ENCODE measurements at regions not wholly inside any gene's neighbourhood (a gene's known extent, or its start where the extent isn't known, plus 50 kb on each side); places are given as distances from the start of the nearest gene placed in this dataset.
"Not testable (repeated sequence)": the region's sequence is repeated elsewhere in the genome, so short reads cannot be mapped to it uniquely, and the experiment has no call there.

DNA sequence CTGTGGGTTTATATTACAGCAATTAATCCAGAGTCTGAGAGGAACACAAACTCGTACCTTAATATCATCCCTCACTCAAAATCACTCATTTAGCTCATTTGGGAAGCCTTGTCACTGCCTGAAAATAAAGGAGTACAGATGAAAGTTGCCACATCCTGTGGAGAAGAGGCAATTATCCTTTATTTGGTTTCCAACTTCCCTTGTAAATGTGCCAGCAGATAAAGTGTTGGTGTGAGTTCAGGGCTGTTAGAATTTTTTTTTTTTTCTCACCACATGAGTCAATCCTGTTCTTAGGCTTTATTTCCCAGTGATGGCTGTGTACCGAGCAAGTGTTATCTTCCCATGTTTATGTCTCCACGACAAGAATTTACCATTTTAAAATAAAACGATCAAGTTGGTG, 99.0 kb upstream of the SMIM30 start:
- DNase-seq (ENCODE audit: low read depth) = no peak

GRCh38 chr7:113216038-113216437, 97.7 kb upstream of the SMIM30 start:
- no peak for DNase-seq (ENCODE audit: low read depth)

GRCh38 chr7:113209449-113210203, 91.3 kb upstream of the SMIM30 start:
- DNase-seq (ENCODE audit: low read depth) = no peak

DNA sequence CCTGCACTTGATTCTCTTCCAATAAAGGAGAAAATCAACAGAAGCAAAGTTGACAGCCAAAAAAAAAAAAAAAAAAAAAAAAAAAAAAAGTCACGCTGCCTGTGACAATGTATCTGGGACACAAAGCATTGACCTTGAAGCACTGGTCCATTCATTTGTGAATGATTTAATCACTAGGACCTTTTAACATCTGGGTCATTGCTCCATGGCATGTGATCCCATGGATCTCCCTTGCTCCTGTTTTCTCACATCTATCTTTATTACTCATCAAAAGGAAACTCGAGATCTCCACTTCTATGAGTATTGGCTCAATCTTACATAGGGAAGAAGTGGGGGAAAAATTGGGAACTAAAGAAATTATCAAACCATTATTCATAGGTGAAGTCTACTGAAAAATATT, 89.6 kb upstream of the SMIM30 start:
- no peak for DNase-seq (ENCODE audit: low read depth)

GRCh38 chr7:113207441-113207840, 89.1 kb upstream of the SMIM30 start:
- DNase-seq (ENCODE audit: low read depth) = no peak

GRCh38 chr7:113204415-113204814, 86.1 kb upstream of the SMIM30 start:
- DNase-seq (ENCODE audit: low read depth) = no peak

DNA sequence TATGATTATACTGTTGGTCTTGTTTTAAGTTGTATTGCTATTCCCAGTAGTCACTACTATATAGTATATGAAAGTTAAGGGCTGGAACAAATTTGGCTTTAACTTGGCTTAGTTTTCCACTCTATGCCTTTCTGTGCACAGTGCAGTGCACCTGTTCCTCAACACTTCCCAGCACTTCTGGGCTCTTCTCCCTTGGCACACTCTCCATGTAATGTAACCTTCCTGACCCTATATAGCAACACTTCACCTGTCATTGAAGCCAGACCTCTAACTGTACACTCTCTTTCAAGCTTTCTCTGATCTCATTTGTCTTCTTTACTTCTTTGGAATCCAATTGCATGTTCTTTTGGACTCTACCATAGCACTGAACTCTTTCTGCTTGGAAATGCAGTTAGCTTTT, 83.9 kb upstream of the SMIM30 start:
- DNase-seq (ENCODE audit: low read depth) = no peak

- no peak for DNase-seq (ENCODE audit: low read depth)
These were observed 81.9 kb upstream of the SMIM30 start for GRCh38 chr7:113200281-113200680.

GRCh38 chr7:113199841-113200240, 81.5 kb upstream of the SMIM30 start:
- no peak for DNase-seq (ENCODE audit: low read depth)

GRCh38 chr7:113199136-113199535, 80.8 kb upstream of the SMIM30 start:
- no peak for DNase-seq (ENCODE audit: low read depth)

DNA sequence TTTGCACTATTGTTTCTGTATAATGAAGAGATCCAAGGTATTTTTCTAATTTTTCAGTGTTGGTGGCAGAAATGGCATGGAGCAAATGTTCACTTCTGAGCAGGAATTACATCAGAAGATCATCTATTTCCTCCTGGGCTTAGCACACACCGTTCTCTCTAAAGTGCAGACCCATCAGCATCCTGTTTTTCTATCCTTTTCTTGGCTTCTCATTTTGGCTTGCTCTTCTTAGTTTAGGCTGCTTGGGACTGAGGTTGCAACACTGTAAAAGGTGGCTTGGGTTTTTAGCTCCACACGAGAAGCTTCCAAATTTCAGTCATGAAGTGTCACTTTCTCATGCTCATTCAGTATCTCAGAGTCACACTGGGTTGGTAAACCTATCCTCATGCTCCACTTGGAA, 79.9 kb upstream of the SMIM30 start:
- no peak for DNase-seq (ENCODE audit: low read depth)

DNA sequence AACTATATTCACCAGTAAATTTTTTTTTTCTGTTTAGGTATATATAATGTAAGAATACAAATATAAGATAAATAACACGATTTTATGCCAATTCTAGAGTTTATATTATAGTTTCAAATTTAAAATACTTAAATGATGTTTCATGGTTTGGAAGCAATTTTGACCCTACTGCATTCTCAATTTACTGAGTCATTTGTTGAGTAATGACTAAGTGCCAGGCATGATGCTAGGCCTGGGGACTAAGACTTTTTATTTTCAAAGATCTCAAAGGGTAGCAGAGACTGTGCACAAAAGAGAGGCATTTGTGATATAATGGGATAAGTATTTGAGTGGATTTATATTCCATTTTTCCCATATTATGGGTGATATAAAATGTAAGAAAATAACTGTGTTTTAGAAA, 78.9 kb upstream of the SMIM30 start:
- DNase-seq (ENCODE audit: low read depth) = no peak

DNA sequence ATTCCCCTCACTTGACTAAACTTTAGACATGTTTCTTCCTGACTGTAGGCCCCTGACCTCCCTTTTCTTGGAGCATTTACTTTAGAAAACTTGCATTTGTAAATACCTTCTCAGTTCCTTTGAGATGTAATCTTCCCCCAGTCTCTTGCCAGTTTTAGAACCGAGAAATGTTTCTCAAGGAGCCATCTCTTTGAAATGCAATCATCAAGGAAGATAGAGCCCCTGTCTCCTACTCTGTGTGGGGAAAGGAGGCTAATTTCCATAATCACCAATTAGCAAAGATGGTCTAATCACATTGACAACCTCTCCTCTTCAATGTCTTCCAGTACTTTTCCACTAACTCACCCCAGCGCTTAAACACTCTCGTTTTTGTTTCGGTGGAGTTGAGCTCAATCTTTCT, 70.0 kb upstream of the SMIM30 start:
- no peak for DNase-seq (ENCODE audit: low read depth)

- no peak for DNase-seq (ENCODE audit: low read depth)
These were observed 61.0 kb upstream of the SMIM30 start for GRCh38 chr7:113179313-113179712.

DNA sequence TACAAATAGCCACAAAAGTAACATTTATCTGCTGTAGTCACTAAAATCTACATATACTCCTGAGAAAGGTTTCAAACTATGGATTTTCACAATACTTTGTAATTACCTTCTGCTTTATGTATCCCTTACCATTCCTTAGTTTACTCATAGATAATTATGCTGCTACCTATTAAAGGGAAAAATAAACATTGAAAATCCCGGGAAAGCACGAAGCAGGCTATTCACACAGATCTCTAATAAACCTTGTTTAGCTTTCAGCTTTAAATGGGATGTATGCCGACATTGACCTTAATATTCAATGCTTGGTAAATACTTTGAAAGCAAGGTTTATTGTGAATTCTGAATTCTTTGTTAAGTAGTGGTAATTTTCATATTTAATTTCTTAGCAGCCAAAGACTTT, 58.5 kb upstream of the SMIM30 start:
- DNase-seq (ENCODE audit: low read depth) = no peak

DNA sequence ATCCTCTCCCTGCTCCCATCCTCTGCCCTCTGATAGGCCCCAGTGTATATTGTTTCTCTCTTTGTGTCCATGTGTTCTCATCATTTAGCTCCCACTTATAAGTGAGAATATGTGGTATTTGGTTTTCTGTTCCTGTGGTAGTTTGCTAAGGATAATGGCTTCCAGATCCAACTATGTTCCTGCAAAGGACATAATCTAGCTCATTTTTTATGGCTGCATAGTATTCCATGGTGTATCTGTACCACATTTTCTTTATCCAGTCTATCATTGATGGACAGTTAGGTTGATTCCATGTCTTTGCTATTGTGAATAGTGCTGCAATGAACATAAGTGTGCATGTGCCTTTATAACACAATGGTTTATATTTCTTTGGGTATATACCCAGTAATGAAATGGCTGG, 57.8 kb upstream of the SMIM30 start:
- DNase-seq (ENCODE audit: low read depth) = not testable (repeated sequence)

DNA sequence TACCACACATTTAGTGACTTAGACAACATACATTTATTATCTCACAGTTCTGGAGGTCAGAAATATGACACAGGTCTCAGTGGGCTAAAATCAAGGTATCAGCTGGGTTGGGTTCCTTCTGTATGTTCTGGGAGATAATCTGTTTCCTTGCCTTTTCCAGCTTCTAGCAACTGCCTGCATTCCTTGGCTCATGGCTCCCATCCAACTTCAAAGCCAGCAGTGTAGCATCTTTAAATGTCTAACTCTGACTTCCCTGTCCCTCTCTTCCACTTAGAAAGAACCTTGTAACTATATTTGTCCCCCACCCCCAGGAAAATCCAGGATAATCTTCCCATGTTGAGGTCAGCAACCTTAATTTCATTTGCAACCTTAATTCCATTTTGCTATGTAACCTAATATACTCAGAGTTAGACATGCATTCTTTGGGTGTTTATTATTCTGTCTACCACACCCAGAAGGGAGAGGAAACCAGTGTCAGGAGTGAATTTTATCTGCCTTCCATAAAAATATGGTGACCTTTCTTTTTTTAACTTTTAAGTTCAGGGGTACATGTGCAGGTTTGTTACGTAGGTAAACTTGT, 57.3 kb upstream of the SMIM30 start:
- no peak for DNase-seq (ENCODE audit: low read depth)

- DNase-seq (ENCODE audit: low read depth) = no peak
These were observed 54.4 kb upstream of the SMIM30 start for GRCh38 chr7:113172726-113173125.

GRCh38 chr7:113170591-113170990, 52.2 kb upstream of the SMIM30 start:
- no peak for DNase-seq (ENCODE audit: low read depth)

All from stimulated activated CD8-positive, alpha-beta memory T cell treated with anti-CD3 and anti-CD28 coated beads, Interleukin-15, amount 100 ng/mL, for 1 hour (primary cell).